ENCODE measurements at regions not wholly inside any gene's neighbourhood (a gene's known extent, or its start where the extent isn't known, plus 50 kb on each side); places are given as distances from the start of the nearest gene placed in this dataset.

DNA sequence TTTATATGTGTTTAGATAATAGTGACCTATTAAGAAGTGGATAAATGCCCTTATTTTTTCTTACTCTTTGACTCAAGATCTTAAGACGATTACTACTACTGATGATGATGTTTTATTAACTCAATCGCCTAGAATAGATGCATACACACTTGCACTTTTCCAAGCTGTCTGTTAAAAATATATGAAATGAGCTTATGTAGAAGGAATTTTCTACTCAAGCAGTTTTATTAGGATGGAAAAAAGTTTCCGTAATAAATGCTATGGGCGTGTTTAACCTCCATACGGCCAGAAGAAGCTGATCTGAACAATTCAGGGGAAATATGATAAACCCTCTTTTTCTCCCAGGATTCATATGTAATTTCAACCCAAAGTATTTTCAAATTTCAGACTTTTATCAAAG is 455.7 kb upstream of the MPDZ start (continued):
- TF ChIP-seq ZNF324 (CRISPR knock-in tag; IDR thresholded peaks at IDR 0.05) (no peak), ZNF282 (CRISPR knock-in tag; IDR thresholded peaks at IDR 0.05) (no peak), KDM5B (IDR thresholded peaks at IDR 0.05; ENCODE audit: insufficient replicate concordance, low read depth, low read length) (no peak)
- TF ChIP-seq, protein P1, sequence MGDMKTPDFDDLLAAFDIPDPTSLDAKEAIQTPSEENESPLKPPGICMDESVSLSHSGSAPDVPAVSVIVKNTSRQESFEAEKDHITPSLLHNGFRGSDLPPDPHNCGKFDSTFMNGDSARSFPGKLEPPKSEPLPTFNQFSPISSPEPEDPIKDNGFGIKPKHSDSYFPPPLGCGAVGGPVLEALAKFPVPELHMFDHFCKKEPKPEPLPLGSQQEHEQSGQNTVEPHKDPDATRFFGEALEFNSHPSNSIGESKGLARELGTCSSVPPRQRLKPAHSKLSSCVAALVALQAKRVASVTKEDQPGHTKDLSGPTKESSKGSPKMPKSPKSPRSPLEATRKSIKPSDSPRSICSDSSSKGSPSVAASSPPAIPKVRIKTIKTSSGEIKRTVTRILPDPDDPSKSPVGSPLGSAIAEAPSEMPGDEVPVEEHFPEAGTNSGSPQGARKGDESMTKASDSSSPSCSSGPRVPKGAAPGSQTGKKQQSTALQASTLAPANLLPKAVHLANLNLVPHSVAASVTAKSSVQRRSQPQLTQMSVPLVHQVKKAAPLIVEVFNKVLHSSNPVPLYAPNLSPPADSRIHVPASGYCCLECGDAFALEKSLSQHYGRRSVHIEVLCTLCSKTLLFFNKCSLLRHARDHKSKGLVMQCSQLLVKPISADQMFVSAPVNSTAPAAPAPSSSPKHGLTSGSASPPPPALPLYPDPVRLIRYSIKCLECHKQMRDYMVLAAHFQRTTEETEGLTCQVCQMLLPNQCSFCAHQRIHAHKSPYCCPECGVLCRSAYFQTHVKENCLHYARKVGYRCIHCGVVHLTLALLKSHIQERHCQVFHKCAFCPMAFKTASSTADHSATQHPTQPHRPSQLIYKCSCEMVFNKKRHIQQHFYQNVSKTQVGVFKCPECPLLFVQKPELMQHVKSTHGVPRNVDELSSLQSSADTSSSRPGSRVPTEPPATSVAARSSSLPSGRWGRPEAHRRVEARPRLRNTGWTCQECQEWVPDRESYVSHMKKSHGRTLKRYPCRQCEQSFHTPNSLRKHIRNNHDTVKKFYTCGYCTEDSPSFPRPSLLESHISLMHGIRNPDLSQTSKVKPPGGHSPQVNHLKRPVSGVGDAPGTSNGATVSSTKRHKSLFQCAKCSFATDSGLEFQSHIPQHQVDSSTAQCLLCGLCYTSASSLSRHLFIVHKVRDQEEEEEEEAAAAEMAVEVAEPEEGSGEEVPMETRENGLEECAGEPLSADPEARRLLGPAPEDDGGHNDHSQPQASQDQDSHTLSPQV (IDR thresholded peaks at IDR 0.05), result no peak

DNA sequence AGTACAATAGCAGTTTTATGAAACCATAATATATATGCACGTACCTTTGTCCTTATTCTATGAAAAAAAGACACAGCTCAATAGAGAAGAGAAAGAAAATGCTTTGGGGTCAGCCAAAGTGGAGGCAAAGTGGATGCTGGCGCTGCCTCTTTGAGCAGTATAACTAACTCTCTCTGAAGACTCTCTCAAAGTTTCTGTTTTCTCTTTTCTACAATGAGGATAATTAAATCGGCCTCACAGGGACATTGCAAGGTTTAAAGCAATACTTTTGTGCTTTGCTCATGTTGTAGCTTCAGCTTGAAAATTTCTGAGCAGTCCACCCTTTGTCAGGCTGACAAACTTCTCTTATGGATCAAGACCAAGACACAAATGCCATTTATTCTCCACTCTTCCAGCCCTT is 455.1 kb upstream of the MPDZ start:
- 0% methylated on average over 3 of the region's 3 CpGs for WGBS (ENCODE audit: insufficient coverage, low coverage, missing lambda C conversion rate)
- BruUV-seq (replicated peaks), result no TSS peak
- Histone ChIP-seq H3K27me3 (ENCODE audit: control insufficient read depth in 2 of 2, insufficient read depth in 2 of 2, low read length in 2 of 2) (no peaks in the 10 kb centered on the region), H3K9me3 (replicated peaks; ENCODE audit: control insufficient read depth, insufficient read depth, low read depth, low read length) (no peaks in the 10 kb centered on the region), H4K20me1 (replicated peaks; ENCODE audit: control insufficient read depth, insufficient read depth, low read length) (no peaks in the 10 kb centered on the region), H3K27ac (ENCODE audit: extremely low read depth, low read depth, low read length) (no peak overlapping the region), H3K79me2 (ENCODE audit: control insufficient read depth, insufficient read depth, low read length) (no peaks in the 10 kb centered on the region), H3K36me3 (ENCODE audit: control insufficient read depth, insufficient read depth, low read length) (no peaks in the 10 kb centered on the region), H3K4me2 (ENCODE audit: insufficient read depth, low read length) (no peak overlapping the region), H3K4me1 (replicated peaks in 1 of 2; ENCODE audit: control insufficient read depth in 2 of 2, insufficient read depth in 2 of 2, low read length in 2 of 2) (no peaks in the 10 kb centered on the region), H3K9ac (ENCODE audit: insufficient read depth in 1 of 2, low read depth in 2 of 2, low read length in 2 of 2) (no peak overlapping the region), H3K4me3 (no peak overlapping the region), H3K9me1 (ENCODE audit: control insufficient read depth, insufficient read depth, low read length) (no peaks in the 10 kb centered on the region), H2AFZ (ENCODE audit: low read depth, low read length) (no peak overlapping the region)
- CTCF ChIA-PET (ENCODE audit: low intra/inter-chr PET ratio), result no interaction called here
- POLR2A ChIA-PET, result no interaction called here
- ATAC-seq (no peak), DNase-seq (ENCODE audit: extremely low read depth in 1 of 4, low spot score in 3 of 4) (no peak), FAIRE-seq (no peak)
- intact Hi-C loops (cut with micrococcal nuclease) (no loop called here), in situ Hi-C loops (cut with MboI) (no loop called here)
- TF ChIP-seq, protein P2, sequence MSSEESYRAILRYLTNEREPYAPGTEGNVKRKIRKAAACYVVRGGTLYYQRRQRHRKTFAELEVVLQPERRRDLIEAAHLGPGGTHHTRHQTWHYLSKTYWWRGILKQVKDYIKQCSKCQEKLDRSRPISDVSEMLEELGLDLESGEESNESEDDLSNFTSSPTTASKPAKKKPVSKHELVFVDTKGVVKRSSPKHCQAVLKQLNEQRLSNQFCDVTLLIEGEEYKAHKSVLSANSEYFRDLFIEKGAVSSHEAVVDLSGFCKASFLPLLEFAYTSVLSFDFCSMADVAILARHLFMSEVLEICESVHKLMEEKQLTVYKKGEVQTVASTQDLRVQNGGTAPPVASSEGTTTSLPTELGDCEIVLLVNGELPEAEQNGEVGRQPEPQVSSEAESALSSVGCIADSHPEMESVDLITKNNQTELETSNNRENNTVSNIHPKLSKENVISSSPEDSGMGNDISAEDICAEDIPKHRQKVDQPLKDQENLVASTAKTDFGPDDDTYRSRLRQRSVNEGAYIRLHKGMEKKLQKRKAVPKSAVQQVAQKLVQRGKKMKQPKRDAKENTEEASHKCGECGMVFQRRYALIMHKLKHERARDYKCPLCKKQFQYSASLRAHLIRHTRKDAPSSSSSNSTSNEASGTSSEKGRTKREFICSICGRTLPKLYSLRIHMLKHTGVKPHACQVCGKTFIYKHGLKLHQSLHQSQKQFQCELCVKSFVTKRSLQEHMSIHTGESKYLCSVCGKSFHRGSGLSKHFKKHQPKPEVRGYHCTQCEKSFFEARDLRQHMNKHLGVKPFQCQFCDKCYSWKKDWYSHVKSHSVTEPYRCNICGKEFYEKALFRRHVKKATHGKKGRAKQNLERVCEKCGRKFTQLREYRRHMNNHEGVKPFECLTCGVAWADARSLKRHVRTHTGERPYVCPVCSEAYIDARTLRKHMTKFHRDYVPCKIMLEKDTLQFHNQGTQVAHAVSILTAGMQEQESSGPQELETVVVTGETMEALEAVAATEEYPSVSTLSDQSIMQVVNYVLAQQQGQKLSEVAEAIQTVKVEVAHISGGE (CRISPR knock-in tag; IDR thresholded peaks at IDR 0.05), result no peak
- TF ChIP-seq ZNF175 (CRISPR knock-in tag; IDR thresholded peaks at IDR 0.05; ENCODE audit: low read depth) (no peak), FOXK2 (conservative IDR thresholded peaks at IDR 0.05 in 1 of 2, IDR thresholded peaks at IDR 0.05 in 1 of 2; ENCODE audit: low read depth in 2 of 2) (no peak)
- TF ChIP-seq, protein P3, sequence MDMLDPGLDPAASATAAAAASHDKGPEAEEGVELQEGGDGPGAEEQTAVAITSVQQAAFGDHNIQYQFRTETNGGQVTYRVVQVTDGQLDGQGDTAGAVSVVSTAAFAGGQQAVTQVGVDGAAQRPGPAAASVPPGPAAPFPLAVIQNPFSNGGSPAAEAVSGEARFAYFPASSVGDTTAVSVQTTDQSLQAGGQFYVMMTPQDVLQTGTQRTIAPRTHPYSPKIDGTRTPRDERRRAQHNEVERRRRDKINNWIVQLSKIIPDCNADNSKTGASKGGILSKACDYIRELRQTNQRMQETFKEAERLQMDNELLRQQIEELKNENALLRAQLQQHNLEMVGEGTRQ (CRISPR knock-in tag; IDR thresholded peaks at IDR 0.05), result no peak

Data from K562 (cell line).